ENCODE measurements at regions not wholly inside any gene's neighbourhood (a gene's known extent, or its start where the extent isn't known, plus 50 kb on each side); places are given as distances from the start of the nearest gene placed in this dataset.

DNA sequence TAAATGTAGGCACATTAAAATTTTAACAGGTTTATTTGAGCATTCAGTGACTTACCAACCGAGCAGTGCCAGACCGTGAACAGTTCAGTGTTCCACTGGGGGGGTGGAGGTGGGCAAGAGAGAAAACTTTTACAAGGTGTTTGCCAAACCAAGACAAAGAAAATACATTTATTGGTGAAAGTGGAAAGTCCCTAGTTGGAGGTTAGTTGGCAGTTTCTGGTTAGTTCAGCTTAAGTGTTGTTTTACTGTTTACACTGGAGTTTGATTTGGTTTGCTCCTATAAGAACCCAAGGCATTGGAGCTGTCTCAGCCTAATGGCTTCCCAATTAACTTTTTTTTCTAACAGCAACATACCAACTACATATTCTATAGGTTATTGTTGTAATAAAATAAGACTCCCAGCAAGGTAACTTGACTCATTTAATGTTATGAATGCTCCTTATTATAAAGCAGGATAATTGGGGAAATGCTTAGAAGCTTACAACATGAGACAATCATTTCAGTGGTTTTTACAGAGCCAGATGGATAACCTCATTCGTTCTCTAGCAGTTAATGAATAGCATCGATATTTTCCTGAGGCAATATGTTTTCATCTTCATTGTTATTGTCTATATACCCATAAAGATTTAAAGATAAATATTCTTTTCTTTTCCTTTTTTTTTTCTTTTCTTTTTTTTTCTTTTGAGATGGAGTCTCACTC, 115.8 kb downstream of the ETNK1 start:
- H3K9me3 Mint-ChIP-seq, result no peaks in the 10 kb centered on the region
- DNase-seq (no peak), ATAC-seq (no peak)
- H3K4me3 Mint-ChIP-seq, result no peak overlapping the region
- no peak overlapping the region for H3K27ac Mint-ChIP-seq
- no peaks in the 10 kb centered on the region for H3K27me3 Mint-ChIP-seq
- H3K4me1 Mint-ChIP-seq, result no peaks in the 10 kb centered on the region

DNA sequence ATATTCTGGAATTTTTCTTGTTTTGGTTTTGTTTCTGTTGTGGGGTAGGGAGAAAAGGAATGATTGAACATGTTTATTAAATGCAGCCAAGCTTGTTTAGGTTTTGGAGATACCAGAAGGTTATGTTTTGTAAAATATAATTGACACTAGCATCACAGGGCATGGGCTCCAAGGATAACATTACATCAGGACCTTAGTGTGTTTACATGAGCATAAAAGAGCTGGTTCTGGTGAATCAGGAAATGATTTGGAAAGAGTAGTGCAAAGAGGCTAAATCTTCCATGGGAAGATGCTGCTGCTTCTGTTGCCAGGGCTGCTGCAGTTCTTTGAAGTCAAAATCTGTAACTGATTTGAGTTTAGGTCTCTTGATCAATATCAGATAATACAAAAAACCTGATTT, 118.7 kb downstream of the ETNK1 start:
- Mint-ChIP-seq H3K27me3 (peaks cover 8% of the 10 kb centered on the region), H3K4me3 (no peak overlapping the region), H3K4me1 (no peaks in the 10 kb centered on the region), H3K27ac (no peak overlapping the region), H3K9me3 (no peaks in the 10 kb centered on the region)
- DNase-seq, result no peak
- no peak for ATAC-seq

- Mint-ChIP-seq H3K4me1 (no peaks in the 10 kb centered on the region), H3K9me3 (no peaks in the 10 kb centered on the region), H3K27ac (no peak overlapping the region), H3K27me3 (peaks cover 8% of the 10 kb centered on the region), H3K4me3 (no peak overlapping the region)
- no peak for ATAC-seq
- no peak for DNase-seq
These were observed 119.2 kb downstream of the ETNK1 start for GRCh38 chr12:22744197-22744596.

DNA sequence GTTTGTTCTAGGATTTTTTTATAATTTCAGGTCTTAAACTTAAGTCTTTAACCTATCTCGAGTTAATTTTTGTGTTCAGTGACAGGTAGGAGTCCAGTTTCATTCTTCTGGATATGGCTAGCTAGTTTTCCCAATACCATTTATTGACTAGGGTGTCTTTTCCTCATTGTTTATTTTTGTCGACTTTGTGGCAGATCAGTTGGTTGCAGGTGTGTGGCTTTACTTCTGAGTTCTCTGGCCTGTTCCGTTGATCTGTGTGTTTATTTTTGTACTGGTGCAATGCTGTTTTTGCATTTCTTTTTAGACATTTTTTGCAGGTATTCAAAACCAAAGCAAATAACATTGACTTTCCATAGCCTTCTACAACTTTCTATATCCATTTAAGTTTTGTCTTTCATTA, 121.7 kb downstream of the ETNK1 start:
- Mint-ChIP-seq H3K4me1 (no peaks in the 10 kb centered on the region), H3K9me3 (no peaks in the 10 kb centered on the region), H3K27ac (no peak overlapping the region), H3K27me3 (peaks cover 9% of the 10 kb centered on the region), H3K4me3 (no peak overlapping the region)
- ATAC-seq, result no peak
- no peak for DNase-seq

GRCh38 chr12:22755629-22756028, 130.7 kb downstream of the ETNK1 start:
- DNase-seq (no peak), ATAC-seq (no peak)
- Mint-ChIP-seq H3K9me3 (peaks cover 0 to 9% of the 10 kb centered on the region in 2 donors), H3K4me1 (no peaks in the 10 kb centered on the region), H3K27ac (no peak overlapping the region), H3K27me3 (peaks cover 14% of the 10 kb centered on the region), H3K4me3 (no peak overlapping the region)

- H3K27ac Mint-ChIP-seq, result no peak overlapping the region
- H3K4me3 Mint-ChIP-seq, result no peak overlapping the region
- no peak for ATAC-seq
- no peak for DNase-seq
- H3K4me1 Mint-ChIP-seq, result no peaks in the 10 kb centered on the region
- H3K27me3 Mint-ChIP-seq, result no peaks in the 10 kb centered on the region
- peaks cover 0 to 19% of the 10 kb centered on the region in 2 donors for H3K9me3 Mint-ChIP-seq
These were observed 135.1 kb downstream of the ETNK1 start for GRCh38 chr12:22759769-22760674.

- ATAC-seq (no peak), DNase-seq (no peak)
- Mint-ChIP-seq H3K27me3 (no peaks in the 10 kb centered on the region), H3K9me3 (peaks cover 0 to 10% of the 10 kb centered on the region in 2 donors), H3K27ac (no peak overlapping the region), H3K4me3 (no peak overlapping the region), H3K4me1 (no peaks in the 10 kb centered on the region)
These were observed 140.6 kb downstream of the ETNK1 start for GRCh38 chr12:22765421-22766130.

DNA sequence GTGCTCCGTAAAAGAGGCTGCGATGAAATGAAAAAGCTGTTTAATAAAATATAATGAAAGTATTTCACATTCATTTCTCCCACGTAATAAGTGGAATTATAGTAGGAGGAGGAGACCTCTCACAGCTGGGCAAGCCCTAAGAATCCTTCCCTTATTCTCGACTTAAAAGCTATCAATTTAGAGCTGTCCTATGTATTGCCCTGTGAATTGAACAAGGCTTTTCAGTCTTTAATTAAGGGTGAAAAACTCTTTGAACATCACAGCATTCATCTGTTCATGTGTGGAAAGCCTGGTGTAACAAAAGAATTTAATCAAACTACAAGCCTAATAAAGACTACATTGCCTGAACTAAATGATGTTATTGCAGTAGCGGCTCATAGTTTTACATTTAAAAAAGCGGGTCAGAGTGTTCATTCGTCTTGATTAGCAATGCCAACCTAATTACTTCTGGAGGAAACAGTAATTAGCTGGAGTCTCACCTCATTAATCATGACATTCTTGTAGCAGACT, 142.0 kb downstream of the ETNK1 start:
- DNase-seq (no peak), ATAC-seq (no peak)
- H3K4me1 Mint-ChIP-seq, result no peaks in the 10 kb centered on the region
- H3K27me3 Mint-ChIP-seq, result no peaks in the 10 kb centered on the region
- H3K27ac Mint-ChIP-seq, result no peak overlapping the region
- no peak overlapping the region for H3K4me3 Mint-ChIP-seq
- H3K9me3 Mint-ChIP-seq, result no peaks in the 10 kb centered on the region

- Mint-ChIP-seq H3K9me3 (no peaks in the 10 kb centered on the region), H3K4me3 (no peak overlapping the region), H3K27me3 (no peaks in the 10 kb centered on the region), H3K4me1 (no peaks in the 10 kb centered on the region), H3K27ac (no peak overlapping the region)
- ATAC-seq (no peak), DNase-seq (no peak)
These were observed 156.4 kb downstream of the ETNK1 start for GRCh38 chr12:22781339-22781738.

DNA sequence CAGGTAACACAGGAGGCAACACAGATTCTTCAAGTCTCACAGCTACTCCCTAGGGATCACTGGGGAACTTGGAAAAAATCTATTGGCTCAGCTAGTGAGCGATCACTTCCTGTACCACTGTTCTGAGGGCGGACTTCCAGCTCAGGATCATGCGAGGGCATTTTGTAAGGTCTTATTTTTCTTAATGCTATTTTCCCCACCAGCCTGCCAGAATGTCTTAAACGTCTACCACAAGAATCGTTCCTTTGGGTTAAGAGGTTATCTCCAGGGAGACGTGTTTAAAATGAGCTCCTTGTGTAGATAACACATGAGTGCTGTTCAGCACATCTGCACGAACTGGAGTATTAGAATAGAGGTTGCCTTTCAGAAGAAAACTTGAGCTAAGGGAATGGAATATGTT, 162.6 kb downstream of the ETNK1 start:
- H3K4me1 Mint-ChIP-seq, result no peaks in the 10 kb centered on the region
- peaks cover 3% of the 10 kb centered on the region for H3K27me3 Mint-ChIP-seq
- H3K27ac Mint-ChIP-seq, result no peak overlapping the region
- ATAC-seq, result no peak
- no peak for DNase-seq
- no peak overlapping the region for H3K4me3 Mint-ChIP-seq
- H3K9me3 Mint-ChIP-seq, result no peaks in the 10 kb centered on the region

DNA sequence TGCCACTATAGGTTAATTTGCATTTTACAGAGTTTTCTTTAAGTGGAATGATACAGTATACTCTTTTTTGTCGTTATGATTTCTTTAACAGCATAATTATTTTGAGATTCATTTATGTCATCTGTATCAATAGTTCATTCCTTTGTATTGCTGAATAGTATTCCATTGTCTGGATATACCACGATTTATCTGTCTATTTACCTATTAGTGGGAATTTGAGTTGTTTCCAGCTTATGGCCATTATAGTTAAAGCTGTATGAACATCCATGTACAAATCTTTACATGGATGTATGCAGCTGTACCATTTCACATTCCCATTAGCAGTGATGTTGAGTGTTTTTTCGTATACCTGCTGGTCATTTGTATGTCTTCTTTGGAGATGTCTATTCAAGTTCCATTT, 163.9 kb downstream of the ETNK1 start:
- DNase-seq (no peak), ATAC-seq (no peak)
- Mint-ChIP-seq H3K4me1 (no peaks in the 10 kb centered on the region), H3K27ac (no peak overlapping the region), H3K9me3 (no peaks in the 10 kb centered on the region), H3K4me3 (no peak overlapping the region), H3K27me3 (peaks cover 5% of the 10 kb centered on the region)

- Mint-ChIP-seq H3K4me3 (no peak overlapping the region), H3K9me3 (no peaks in the 10 kb centered on the region), H3K4me1 (no peaks in the 10 kb centered on the region), H3K27ac (no peak overlapping the region), H3K27me3 (peaks cover 5% of the 10 kb centered on the region)
- DNase-seq (no peak), ATAC-seq (no peak)
These were observed 167.2 kb downstream of the ETNK1 start for GRCh38 chr12:22792138-22792537.

GRCh38 chr12:22794017-22794416, 169.0 kb downstream of the ETNK1 start:
- H3K27ac Mint-ChIP-seq, result no peak overlapping the region

DNA sequence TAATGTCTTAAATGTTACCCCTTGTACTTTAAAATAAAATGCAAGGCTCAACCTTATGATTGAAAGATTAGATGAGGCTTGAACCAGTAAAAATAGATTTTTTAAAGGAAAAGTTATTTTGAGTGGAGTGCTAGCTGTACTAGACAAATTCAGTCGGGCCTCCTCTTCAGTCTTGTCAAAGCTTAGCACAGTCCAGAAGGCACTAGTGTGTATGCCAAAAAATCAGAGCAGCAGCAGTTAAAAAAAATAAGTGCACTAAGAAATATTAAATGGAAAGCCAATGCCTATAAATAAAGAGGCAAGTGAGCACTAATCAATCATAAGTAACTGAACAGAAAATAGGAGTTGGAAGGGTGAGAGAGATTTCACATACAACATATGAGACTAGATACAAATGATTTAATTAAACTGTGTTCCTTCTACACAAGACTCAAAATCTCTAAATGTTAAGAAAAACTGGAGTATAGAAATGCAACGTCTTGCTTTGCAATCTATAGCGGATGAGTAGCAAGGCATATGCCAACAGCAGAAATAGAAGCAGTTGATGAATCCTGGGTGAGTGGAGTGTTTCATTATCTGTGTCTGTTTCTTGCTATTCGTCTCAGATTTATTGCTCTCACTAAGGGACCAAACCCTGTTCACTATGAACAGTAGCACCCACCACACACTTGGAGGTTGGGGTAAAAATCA, 172.1 kb downstream of the ETNK1 start:
- ATAC-seq (no peak), DNase-seq (no peak)
- no peak overlapping the region for H3K4me3 Mint-ChIP-seq
- H3K27ac Mint-ChIP-seq, result no peak overlapping the region
- no peaks in the 10 kb centered on the region for H3K9me3 Mint-ChIP-seq
- H3K4me1 Mint-ChIP-seq, result no peaks in the 10 kb centered on the region
- peaks cover 14% of the 10 kb centered on the region for H3K27me3 Mint-ChIP-seq

More at GRCh38 chr12:22794017-22794416, 169.0 kb downstream of the ETNK1 start:
- Mint-ChIP-seq H3K27me3 (peaks cover 5% of the 10 kb centered on the region), H3K4me1 (no peaks in the 10 kb centered on the region), H3K9me3 (no peaks in the 10 kb centered on the region), H3K4me3 (no peak overlapping the region)
- ATAC-seq (no peak), DNase-seq (no peak)

DNA sequence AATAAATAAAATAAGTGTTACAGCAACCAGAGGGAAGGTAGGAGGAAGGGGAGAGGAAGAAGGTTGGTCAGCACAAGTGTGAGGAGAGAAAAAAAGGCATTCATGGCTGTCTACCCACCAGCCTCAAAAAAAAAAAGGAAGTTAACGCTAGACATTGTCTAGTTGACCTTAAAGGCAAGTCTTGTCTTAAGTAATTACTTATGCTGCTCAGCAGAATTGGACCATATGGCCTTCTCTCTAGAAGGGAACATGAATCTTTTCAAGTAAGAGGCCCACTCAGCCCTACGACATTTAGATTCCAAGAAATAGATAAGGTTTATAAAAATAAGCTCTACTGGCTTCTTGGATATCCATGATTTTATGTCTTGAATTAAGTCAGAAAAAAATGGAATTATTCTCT, 172.7 kb downstream of the ETNK1 start:
- no peak overlapping the region for H3K27ac Mint-ChIP-seq
- peaks cover 9% of the 10 kb centered on the region for H3K27me3 Mint-ChIP-seq
- DNase-seq, result no peak
- H3K9me3 Mint-ChIP-seq, result no peaks in the 10 kb centered on the region
- no peak for ATAC-seq
- H3K4me3 Mint-ChIP-seq, result no peak overlapping the region
- H3K4me1 Mint-ChIP-seq, result no peaks in the 10 kb centered on the region

All from stimulated activated naive CD8-positive, alpha-beta T cell treated with anti-CD3 and anti-CD28 coated beads, Interleukin-15, amount 100 ng/mL, for 72 hours (primary cell).